LNCAP (cell line): ENCODE measurements at regions not wholly inside any gene's neighbourhood (a gene's known extent, or its start where the extent isn't known, plus 50 kb on each side); places are given as distances from the start of the nearest gene placed in this dataset.

ENCODE experiments used
- TF ChIP-seq, protein P1 (sequence below): fragments of 450-650 bp; IDR thresholded peaks from 2 replicates; pipeline ENCODE4 v1.5.1; 2017; ENCODE audit warnings: mild to moderate bottlenecking

DNA sequence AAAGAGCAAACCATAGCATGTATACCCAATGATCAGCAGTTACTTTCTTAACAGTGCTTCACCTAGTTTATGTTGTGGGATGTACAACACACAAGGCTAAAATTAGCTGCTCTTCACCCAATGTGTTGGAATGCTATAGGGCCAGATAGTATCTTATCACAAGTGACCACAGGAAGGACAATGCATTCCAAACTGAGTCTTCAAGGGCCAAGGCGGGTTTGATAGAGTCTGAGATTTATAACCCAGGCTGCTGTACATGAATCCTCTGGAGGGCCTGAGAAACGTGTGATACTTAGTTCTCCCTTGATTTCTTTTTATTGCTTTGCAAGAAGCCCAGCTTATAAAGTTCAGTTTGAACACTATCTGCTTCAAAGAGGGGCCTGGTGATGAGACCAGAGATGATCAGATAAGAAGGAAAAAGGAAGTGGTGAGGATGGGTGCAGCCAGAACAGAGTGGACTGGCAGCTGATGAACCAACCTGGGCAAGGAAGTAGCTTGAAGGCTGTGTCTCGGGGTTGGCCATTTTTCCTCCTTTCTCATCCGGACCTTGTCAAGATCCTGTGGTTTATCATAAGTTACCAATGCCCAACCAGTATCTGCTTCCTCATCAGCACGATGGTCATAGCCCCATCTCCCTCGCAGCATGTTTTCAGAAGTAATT, 62.2 kb upstream of the BMP2 start:
- TF ChIP-seq, protein P1, sequence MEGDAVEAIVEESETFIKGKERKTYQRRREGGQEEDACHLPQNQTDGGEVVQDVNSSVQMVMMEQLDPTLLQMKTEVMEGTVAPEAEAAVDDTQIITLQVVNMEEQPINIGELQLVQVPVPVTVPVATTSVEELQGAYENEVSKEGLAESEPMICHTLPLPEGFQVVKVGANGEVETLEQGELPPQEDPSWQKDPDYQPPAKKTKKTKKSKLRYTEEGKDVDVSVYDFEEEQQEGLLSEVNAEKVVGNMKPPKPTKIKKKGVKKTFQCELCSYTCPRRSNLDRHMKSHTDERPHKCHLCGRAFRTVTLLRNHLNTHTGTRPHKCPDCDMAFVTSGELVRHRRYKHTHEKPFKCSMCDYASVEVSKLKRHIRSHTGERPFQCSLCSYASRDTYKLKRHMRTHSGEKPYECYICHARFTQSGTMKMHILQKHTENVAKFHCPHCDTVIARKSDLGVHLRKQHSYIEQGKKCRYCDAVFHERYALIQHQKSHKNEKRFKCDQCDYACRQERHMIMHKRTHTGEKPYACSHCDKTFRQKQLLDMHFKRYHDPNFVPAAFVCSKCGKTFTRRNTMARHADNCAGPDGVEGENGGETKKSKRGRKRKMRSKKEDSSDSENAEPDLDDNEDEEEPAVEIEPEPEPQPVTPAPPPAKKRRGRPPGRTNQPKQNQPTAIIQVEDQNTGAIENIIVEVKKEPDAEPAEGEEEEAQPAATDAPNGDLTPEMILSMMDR = no peak

DNA sequence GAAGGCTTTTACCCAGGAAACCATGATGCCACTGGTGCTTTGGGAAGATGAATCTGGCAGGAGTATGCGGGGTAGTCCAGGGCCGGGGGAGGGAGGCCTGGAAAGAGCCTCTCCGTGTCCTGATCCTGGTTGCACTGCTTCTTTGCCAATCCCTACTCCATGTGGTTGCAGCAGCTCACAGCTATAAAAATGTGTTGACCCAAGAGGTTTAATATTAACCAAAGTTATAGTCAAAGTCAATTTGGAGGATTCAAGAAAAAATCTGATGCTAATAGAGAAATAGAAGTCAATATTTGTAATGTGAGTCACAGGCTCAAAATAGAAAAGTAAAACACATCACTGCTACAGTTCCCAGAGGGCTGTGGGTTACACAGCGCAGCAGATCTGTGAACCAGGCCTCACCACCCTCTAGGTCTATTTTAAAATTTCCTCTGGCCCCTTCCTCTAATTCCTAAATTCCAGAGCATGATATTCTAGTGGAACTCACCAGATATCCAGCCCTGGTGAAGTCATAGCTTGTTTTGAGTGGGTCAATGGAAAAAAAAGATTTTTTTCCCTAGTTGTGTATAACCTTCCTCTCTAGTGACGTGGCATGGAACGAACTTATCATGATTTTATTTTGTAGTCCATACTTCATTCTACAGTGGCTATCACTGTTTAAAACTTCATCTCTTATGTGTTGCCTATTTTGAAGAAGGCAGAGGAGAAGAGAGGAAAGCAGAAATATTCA, 63.2 kb upstream of the BMP2 start:
- TF ChIP-seq, protein P1 = no peak

DNA sequence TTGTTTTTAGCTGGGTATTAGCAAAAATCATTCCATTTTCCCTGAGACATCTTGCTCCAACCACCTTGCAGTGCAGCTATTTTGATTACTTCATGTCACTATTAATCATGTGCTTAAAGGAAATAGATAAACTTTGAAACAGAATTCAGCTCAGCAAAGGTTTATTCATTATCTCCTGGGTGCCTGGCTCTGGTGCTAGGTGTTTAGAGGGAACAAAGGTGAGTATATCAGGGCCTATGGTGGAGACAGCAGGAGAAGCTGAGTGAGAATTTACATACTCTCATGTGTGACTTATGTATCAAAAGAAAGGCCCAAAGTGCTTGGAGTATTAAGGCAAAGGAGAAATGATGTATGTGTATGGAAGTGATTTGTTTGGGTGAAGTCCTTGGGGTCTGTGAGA, 63.8 kb upstream of the BMP2 start:
- TF ChIP-seq, protein P1 = no peak

DNA sequence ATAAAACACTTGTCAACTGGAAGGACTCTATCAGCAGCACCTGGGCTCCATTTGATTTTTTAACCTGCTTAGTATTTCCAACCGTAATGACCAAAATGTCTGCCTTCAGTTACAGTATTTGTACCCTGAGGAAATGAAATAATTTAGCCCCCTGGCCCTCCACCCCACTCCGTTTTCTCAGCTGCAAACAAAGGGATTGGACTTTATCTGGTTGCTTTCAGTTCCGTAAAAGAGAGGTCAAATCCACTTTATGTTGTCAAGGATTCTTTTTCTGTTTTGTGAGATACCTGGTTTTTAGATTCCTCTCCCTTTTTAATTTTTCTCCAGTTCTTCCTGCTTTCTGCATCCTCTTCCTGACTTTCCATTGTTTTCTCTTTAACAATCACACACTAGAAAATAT, 64.4 kb upstream of the BMP2 start:
- TF ChIP-seq, protein P1 = no peak

DNA sequence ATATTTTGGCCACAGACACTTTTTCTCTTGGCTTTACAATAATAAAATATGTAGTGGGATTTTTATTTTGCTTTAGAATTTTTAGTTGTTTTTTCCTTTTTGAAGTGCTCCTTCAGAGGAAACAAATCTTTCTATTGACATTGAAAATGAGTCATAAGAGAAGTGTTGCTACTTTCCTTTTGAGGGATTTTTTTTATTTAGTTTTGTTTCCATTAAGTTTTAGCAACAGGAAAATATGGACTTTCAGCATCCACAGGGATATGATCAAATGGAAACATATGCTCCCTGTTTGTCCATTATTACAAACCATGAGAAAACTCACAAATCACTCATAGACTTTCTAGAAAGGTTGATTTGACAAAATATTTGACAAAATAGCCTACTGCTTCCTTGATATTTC, 65.3 kb upstream of the BMP2 start:
- TF ChIP-seq, protein P1 = no peak

DNA sequence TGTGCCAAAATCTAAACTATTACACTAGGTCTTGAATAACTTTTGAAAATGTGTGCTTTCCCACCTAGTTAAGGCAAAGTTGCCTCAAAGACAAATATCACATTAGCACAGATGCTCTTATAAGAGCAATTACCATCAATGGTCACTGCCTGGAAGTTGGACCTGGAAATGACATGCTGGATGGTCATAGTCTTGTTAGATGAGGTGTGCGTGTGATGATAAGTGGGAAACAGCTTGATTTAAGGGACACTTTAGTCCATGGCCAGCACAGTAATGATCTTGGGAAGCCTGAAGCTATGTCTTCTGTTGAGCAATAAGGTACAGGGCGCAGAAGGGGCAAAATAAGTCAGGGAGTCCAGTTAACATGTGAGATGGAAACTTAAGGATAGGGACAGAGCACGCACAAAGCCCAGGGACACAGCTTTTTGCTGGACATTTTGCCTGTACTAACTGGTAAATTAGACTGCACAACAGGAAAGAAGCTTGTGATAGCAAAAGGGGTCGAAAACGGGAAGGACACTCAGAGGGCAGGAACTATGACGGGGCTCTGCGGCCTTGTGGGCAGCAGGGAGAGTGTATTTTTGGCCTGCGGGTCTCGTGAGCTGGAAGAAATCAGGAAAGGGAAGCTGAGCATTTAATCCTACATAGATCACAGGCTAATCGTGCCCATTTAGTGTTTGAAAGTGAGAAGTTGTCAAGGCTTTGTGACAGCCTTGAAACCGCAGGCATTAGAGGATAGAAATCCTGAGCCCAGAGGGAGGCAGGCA, 66.7 kb upstream of the BMP2 start:
- TF ChIP-seq, protein P1 = no peak

DNA sequence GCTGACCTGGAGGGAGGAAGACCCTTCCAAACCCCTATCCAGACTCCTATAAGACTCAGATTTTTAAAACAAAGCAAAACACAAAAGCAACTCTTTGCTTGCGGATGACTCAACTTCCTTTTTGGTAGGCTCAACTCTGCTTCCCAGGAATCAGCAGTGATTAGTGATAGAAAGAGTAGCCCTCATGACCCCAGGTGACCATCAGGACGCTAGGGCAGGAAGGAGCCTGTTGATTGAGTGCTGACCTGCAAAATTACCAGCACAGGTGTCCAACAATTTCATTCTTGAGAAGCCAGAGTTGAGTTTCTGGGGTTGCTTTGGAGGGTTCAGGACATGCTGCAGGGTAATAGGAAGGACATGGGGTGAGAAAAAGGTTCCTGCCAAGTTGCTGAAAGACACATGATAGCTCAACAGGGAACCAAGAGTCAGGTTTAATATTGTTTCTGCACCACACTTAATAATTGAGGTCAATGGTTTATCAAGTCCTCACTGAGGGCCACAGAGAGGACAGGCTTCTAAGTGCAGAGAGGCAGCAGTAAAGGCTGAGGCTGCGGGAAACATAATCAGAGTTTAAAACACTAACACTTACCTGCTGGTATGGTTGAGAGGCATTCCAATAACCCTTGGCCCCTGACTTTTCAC, 67.4 kb upstream of the BMP2 start:
- TF ChIP-seq, protein P1 = no peak
